H1 (cell line): ENCODE measurements at regions not wholly inside any gene's neighbourhood (a gene's known extent, or its start where the extent isn't known, plus 50 kb on each side); places are given as distances from the start of the nearest gene placed in this dataset.

Experiments used
- CTCF ChIA-PET: fragments of 300-600 bp; sonication (Branson Sonifier 250); formaldehyde crosslinking; loops from one replicate; lab custom pipeline; 2021; ENCODE audit not compliant: partially characterized antibody; lab: Charles Lee
- POLR2A ChIA-PET: fragments of 300-600 bp; sonication (Branson Sonifier 250); formaldehyde crosslinking; loops from one replicate; lab custom pipeline; 2021; ENCODE audit warnings: inconsistent platforms; ENCODE audit not compliant: partially characterized antibody; lab: Charles Lee
- DNase-seq, 2 experiments: peaks; one replicate each; pipeline versions ENCODE4 v3.0.0 to v3.0.0-alpha.2; 2010 to 2022; ENCODE audit warnings: low spot score in 2 of 2, low read depth in 1 of 2, mixed read lengths in 1 of 2
- FAIRE-seq: peaks from 2 replicates; lab custom pipeline; 2011; peaks lifted over from hg19 to GRCh38; lab: Jason Lieb, UNC
- H2AFZ ChIP-seq: 2 replicates; pipeline ENCODE4 v1.8.1; 2012; ENCODE audit warnings: low read length, inconsistent platforms
- H2AK5ac ChIP-seq: 2 replicates; pipeline ENCODE4 v1.6.1; 2013; ENCODE audit warnings: low read depth, low read length
- H2BK120ac ChIP-seq: replicated peaks from 2 replicates; pipeline ENCODE3; 2013; ENCODE audit warnings: low read depth, low read length, inconsistent platforms
- H2BK12ac ChIP-seq: 2 replicates; pipeline ENCODE4 v1.6.1; 2013; ENCODE audit warnings: low read depth, low read length
- H2BK15ac ChIP-seq: 2 replicates; pipeline ENCODE4 v1.6.1; 2013; ENCODE audit warnings: low read length
- H2BK20ac ChIP-seq: 2 replicates; pipeline ENCODE4 v1.6.1; 2013; ENCODE audit warnings: low read length
- H2BK5ac ChIP-seq: 2 replicates; pipeline ENCODE4 v1.6.1; 2013; ENCODE audit warnings: low read depth, low read length
- H3K14ac ChIP-seq: 2 replicates; pipeline ENCODE4 v1.6.1; 2013; ENCODE audit warnings: inconsistent platforms; ENCODE audit not compliant: insufficient read length
- H3K18ac ChIP-seq: 2 replicates; pipeline ENCODE4 v1.6.1; 2013; ENCODE audit warnings: low read length; ENCODE audit errors: extremely low read depth
- H3K23ac ChIP-seq: 2 replicates; pipeline ENCODE4 v1.6.1; 2013; ENCODE audit warnings: inconsistent platforms; ENCODE audit not compliant: insufficient read length
- H3K23me2 ChIP-seq: 2 replicates; pipeline ENCODE4 v1.6.1; 2013; ENCODE audit warnings: low read depth, low read length
- H3K27ac ChIP-seq: 2 replicates; pipeline ENCODE4 v1.6.1; 2011; ENCODE audit warnings: low read depth, low read length, inconsistent platforms
- H3K27me3 ChIP-seq, 4 experiments: replicated peaks in 1 of 4; 1 replicate in 1 of 4; 2 replicates in 3 of 4; pipeline versions ENCODE4 v1.6.1 to v1.8.1; 2011 to 2013; ENCODE audit warnings: low read length in 3 of 4, mild to moderate bottlenecking in 3 of 4, inconsistent platforms in 2 of 4, mixed read lengths in 2 of 4, moderate library complexity in 1 of 4; ENCODE audit not compliant: control insufficient read depth in 3 of 4, insufficient read depth in 3 of 4; ENCODE audit errors: extremely low read depth in 1 of 4
- H3K36me3 ChIP-seq, 4 experiments: 2 replicates each; pipeline versions ENCODE4 v1.6.1 to v1.8.1; 2011 to 2013; ENCODE audit warnings: mild to moderate bottlenecking in 4 of 4, low read length in 3 of 4, moderate library complexity in 2 of 4, control low read depth in 1 of 4, inconsistent platforms in 1 of 4; ENCODE audit not compliant: insufficient read depth in 4 of 4, control insufficient read depth in 2 of 4
- H3K4ac ChIP-seq: replicated peaks from 2 replicates; pipeline ENCODE3; 2013; ENCODE audit warnings: low read length, low read depth, mixed read lengths, inconsistent platforms; ENCODE audit not compliant: insufficient read length
- H3K4me1 ChIP-seq, 4 experiments: replicated peaks in 1 of 4; 1 replicate in 1 of 4; 2 replicates in 3 of 4; pipeline versions ENCODE4 v1.6.1 to v1.8.1; 2011 to 2013; ENCODE audit warnings: low read length in 3 of 4, inconsistent platforms in 2 of 4, mixed read lengths in 1 of 4; ENCODE audit not compliant: insufficient read depth in 4 of 4, control insufficient read depth in 3 of 4
- H3K4me2 ChIP-seq, 2 experiments: 2 replicates each; pipeline versions ENCODE4 v1.6.1 to v1.8.1; 2011 to 2013; ENCODE audit warnings: low read depth in 2 of 2, low read length in 2 of 2, control low read depth in 1 of 2, inconsistent platforms in 1 of 2, mild to moderate bottlenecking in 1 of 2; ENCODE audit not compliant: insufficient read depth in 1 of 2
- H3K4me3 ChIP-seq, 4 experiments: fragments of 200-600, 300-600 bp in 1 of 4; sonication (generic), shearing (Covaris generic), sonication (Bioruptor Twin) in 1 of 4; 2 replicates each; pipeline versions ENCODE4 v1.5.1 to v1.8.1; 2011 to 2016; ENCODE audit warnings: low read length in 4 of 4, low read depth in 3 of 4, control low read depth in 2 of 4, inconsistent platforms in 2 of 4, mild to moderate bottlenecking in 2 of 4, mixed read lengths in 1 of 4, moderate library complexity in 1 of 4; ENCODE audit not compliant: insufficient read depth in 2 of 4; ENCODE audit errors: extremely low read depth in 1 of 4
- H3K56ac ChIP-seq: replicated peaks from 2 replicates; pipeline ENCODE3; 2013; ENCODE audit warnings: low read depth, mild to moderate bottlenecking, mixed read lengths, low read length, inconsistent platforms; ENCODE audit not compliant: insufficient read length
- H3K79me1 ChIP-seq: 2 replicates; pipeline ENCODE4 v1.6.1; 2013; ENCODE audit warnings: low read depth, low read length, control low read depth
- H3K79me2 ChIP-seq, 2 experiments: 2 replicates each; pipeline versions ENCODE4 v1.6.1 to v1.8.1; 2012 to 2013; ENCODE audit warnings: low read length in 2 of 2, mild to moderate bottlenecking in 2 of 2, inconsistent platforms in 1 of 2; ENCODE audit not compliant: insufficient read depth in 2 of 2, control insufficient read depth in 1 of 2
- H3K9ac ChIP-seq, 4 experiments: replicated peaks in 1 of 4; 1 replicate in 1 of 4; 2 replicates in 3 of 4; pipeline versions ENCODE4 v1.6.1 to v1.8.1; 2011 to 2013; ENCODE audit warnings: low read depth in 3 of 4, low read length in 3 of 4, control low read depth in 2 of 4, mild to moderate bottlenecking in 2 of 4, moderate library complexity in 2 of 4, inconsistent platforms in 1 of 4; ENCODE audit errors: extremely low read depth in 1 of 4
- H3K9me3 ChIP-seq, 2 experiments: 2 replicates each; pipeline versions ENCODE4 v1.6.1 to v1.8.1; 2012 to 2013; ENCODE audit warnings: mild to moderate bottlenecking in 2 of 2, moderate library complexity in 2 of 2, control low read depth in 1 of 2, inconsistent platforms in 1 of 2, low read depth in 1 of 2, low read length in 1 of 2, mixed read lengths in 1 of 2; ENCODE audit not compliant: insufficient read depth in 2 of 2
- H4K20me1 ChIP-seq, 2 experiments: replicated peaks in 1 of 2; 2 replicates each; pipeline versions ENCODE3 to v1.8.1; 2011 to 2013; ENCODE audit warnings: inconsistent platforms in 2 of 2, low read length in 2 of 2, mild to moderate bottlenecking in 1 of 2; ENCODE audit not compliant: insufficient read depth in 2 of 2, control insufficient read depth in 1 of 2
- H4K5ac ChIP-seq: 2 replicates; pipeline ENCODE4 v1.6.1; 2013; ENCODE audit warnings: low read length, low read depth, mixed read lengths, inconsistent platforms; ENCODE audit not compliant: insufficient read length
- H4K8ac ChIP-seq: 2 replicates; pipeline ENCODE4 v1.8.0; 2013; ENCODE audit warnings: mild to moderate bottlenecking, moderate library complexity, low read length, inconsistent platforms; ENCODE audit not compliant: insufficient read depth; ENCODE audit errors: extremely low read depth
- H4K91ac ChIP-seq: replicated peaks from 2 replicates; pipeline ENCODE3; 2013; ENCODE audit warnings: low read length, mixed read lengths, inconsistent platforms; ENCODE audit not compliant: insufficient read length
- BCL11A ChIP-seq, 2 experiments: IDR thresholded peaks; one replicate each; pipeline ENCODE4 v1.6.1; 2011; ENCODE audit warnings: low read depth in 2 of 2, low read length in 2 of 2, mild to moderate bottlenecking in 2 of 2
- CBX8 ChIP-seq: fragments of 300-800, 300-1000 bp; sonication (generic); IDR thresholded peaks from 2 replicates; pipeline ENCODE4 v1.7.1; 2016; ENCODE audit warnings: low read depth, low read length, borderline replicate concordance
- CEBPB ChIP-seq: IDR thresholded peaks from 2 replicates; pipeline ENCODE4 v1.6.1; 2012; ENCODE audit warnings: low read depth, low read length
- HDAC6 ChIP-seq: IDR thresholded peaks from one replicate; pipeline ENCODE4 v1.7.1; 2012; ENCODE audit warnings: low read depth, mild to moderate bottlenecking, inconsistent platforms, low read length, moderate library complexity
- KDM5A ChIP-seq: fragments of 200-600 bp; IDR thresholded peaks from 2 replicates; pipeline ENCODE4 v1.7.1; 2012; ENCODE audit warnings: mild to moderate bottlenecking, low read length, inconsistent platforms, mixed read lengths
- POLR2AphosphoS5 ChIP-seq: IDR thresholded peaks from 2 replicates; pipeline ENCODE4 v1.6.1; 2011; ENCODE audit warnings: low read depth, low read length
- RBBP5 ChIP-seq: IDR thresholded peaks from 2 replicates; pipeline ENCODE4 v1.7.1; 2012; ENCODE audit warnings: low read depth, mild to moderate bottlenecking, inconsistent platforms, low read length, moderate library complexity, borderline replicate concordance
- RXRA ChIP-seq: IDR thresholded peaks from 2 replicates; pipeline ENCODE4 v1.6.1; 2011; ENCODE audit warnings: low read depth, mild to moderate bottlenecking, low read length, moderate library complexity; ENCODE audit not compliant: insufficient read depth
- SAP30 ChIP-seq: fragments of 300-600 bp; sonication (generic); IDR thresholded peaks from 2 replicates; pipeline ENCODE4 v1.7.1; 2012; ENCODE audit warnings: low read length, moderate library complexity, mild to moderate bottlenecking, inconsistent platforms; ENCODE audit not compliant: insufficient read depth, insufficient replicate concordance
- SP1 ChIP-seq: IDR thresholded peaks from 2 replicates; pipeline ENCODE4 v1.6.1; 2011; ENCODE audit warnings: low read depth, low read length
- TBP ChIP-seq: IDR thresholded peaks from 2 replicates; pipeline ENCODE4 v1.6.1; 2011; ENCODE audit warnings: low read depth, low read length, improper control_type of control experiment
- TCF12 ChIP-seq: IDR thresholded peaks from 2 replicates; pipeline ENCODE4 v1.6.1; 2011; ENCODE audit warnings: low read depth, mild to moderate bottlenecking, low read length
- WGBS, 2 experiments: shearing (Covaris generic) in 1 of 2; methylation state at CpG; one replicate each; pipeline versions ENCODE4 v1.1.6 to v1.1.7; 2013 to 2015; ENCODE audit warnings: low lambda C conversion rate in 2 of 2, mixed read lengths in 2 of 2, inconsistent platforms in 1 of 2, low coverage in 1 of 2, missing lambda C conversion rate in 1 of 2; ENCODE audit not compliant: insufficient replicate concordance in 2 of 2, insufficient coverage in 1 of 2, insufficient read length in 1 of 2; ENCODE audit errors: extremely low coverage in 1 of 2, missing lambda C conversion rate in 1 of 2; 5-methylcytosine and 5-hydroxymethylcytosine counted together
- TF ChIP-seq, protein P1 (sequence below): IDR thresholded peaks from 2 replicates; pipeline ENCODE4 v1.6.1; 2012; ENCODE audit warnings: low read length, inconsistent platforms

DNA sequence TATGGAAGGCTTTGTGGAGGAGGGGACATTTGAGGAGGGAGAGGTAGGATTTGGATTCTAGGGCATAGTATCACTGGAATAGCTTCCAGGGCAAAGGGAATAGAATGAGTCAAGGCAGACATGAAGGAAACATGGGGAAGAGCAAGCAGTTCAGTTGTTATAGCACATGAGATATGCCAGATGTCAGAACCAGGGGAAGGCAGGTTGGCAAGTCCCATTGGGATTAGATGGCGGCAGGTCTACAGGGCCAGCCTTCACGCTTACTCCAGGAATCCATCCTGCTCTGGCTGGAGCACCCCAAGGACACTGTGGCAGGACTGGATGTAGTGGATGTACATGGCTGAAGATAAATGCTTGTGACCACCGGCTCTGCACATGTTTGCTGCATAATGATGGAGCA lies 120.4 kb upstream of the ST8SIA2 start:
- H3K9ac ChIP-seq = no peak overlapping the region
- H2BK12ac ChIP-seq = no peak overlapping the region
- H2BK15ac ChIP-seq = no peak overlapping the region
- no peak overlapping the region for H3K23ac ChIP-seq
- H2AFZ ChIP-seq = no peak overlapping the region
- no peak overlapping the region for H2AK5ac ChIP-seq
- H2BK120ac ChIP-seq = no peak overlapping the region
- no peak overlapping the region for H3K14ac ChIP-seq
- DNase-seq = no peak
- no peak overlapping the region for H3K4me2 ChIP-seq
- no peaks in the 10 kb centered on the region for H3K9me3 ChIP-seq
- H3K79me1 ChIP-seq = no peaks in the 10 kb centered on the region
- H4K20me1 ChIP-seq = no peaks in the 10 kb centered on the region
- ChIA-PET POLR2A (no interaction called here), CTCF (interaction anchor here (1.2 to 1.9 kb wide), 4 partner anchors 29 to 797 kb away, joined by 3 to 4 read pairs (median 4); no protein-coding TSS in a partner anchor)
- no peaks in the 10 kb centered on the region for H3K27me3 ChIP-seq
- H2BK20ac ChIP-seq = no peak overlapping the region
- peaks cover 0 to 3% (median 3%) of the 10 kb centered on the region in 4 experiments; a peak in 5 of 7 replicates for H3K4me1 ChIP-seq
- H3K4ac ChIP-seq = no peak overlapping the region
- H3K56ac ChIP-seq = no peak overlapping the region
- H3K23me2 ChIP-seq = no peaks in the 10 kb centered on the region
- no peak overlapping the region for H3K27ac ChIP-seq
- no peak overlapping the region for H4K5ac ChIP-seq
- H3K4me3 ChIP-seq = no peak overlapping the region
- H2BK5ac ChIP-seq = no peak overlapping the region
- no peak overlapping the region for H4K8ac ChIP-seq
- 90% methylated on average over 3 of the region's 3 CpGs; no CpG with 5 or more reads in 1 of the 2 experiments for WGBS, 2 experiments
- no peak overlapping the region for H4K91ac ChIP-seq
- no peak for FAIRE-seq
- H3K36me3 ChIP-seq = no peaks in the 10 kb centered on the region
- no peak overlapping the region for H3K18ac ChIP-seq
- H3K79me2 ChIP-seq = no peaks in the 10 kb centered on the region
- TF ChIP-seq RBBP5 (no peak), TCF12 (no peak), SP1 (no peak), HDAC6 (no peak), CBX8 (no peak), BCL11A (IDR thresholded peaks at IDR 0.05; ENCODE audit: low read depth in 2 of 2, low read length in 2 of 2) (no peak), SAP30 (no peak), TBP (no peak), CEBPB (no peak), RXRA (no peak), KDM5A (no peak), POLR2AphosphoS5 (no peak)
- TF ChIP-seq, protein P1, sequence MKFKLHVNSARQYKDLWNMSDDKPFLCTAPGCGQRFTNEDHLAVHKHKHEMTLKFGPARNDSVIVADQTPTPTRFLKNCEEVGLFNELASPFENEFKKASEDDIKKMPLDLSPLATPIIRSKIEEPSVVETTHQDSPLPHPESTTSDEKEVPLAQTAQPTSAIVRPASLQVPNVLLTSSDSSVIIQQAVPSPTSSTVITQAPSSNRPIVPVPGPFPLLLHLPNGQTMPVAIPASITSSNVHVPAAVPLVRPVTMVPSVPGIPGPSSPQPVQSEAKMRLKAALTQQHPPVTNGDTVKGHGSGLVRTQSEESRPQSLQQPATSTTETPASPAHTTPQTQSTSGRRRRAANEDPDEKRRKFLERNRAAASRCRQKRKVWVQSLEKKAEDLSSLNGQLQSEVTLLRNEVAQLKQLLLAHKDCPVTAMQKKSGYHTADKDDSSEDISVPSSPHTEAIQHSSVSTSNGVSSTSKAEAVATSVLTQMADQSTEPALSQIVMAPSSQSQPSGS = no peak
